SH-SY5Y (cell line): ENCODE measurements at regions not wholly inside any gene's neighbourhood (a gene's known extent, or its start where the extent isn't known, plus 50 kb on each side); places are given as distances from the start of the nearest gene placed in this dataset.

ENCODE experiments used
- GATA2 ChIP-seq: IDR thresholded peaks from 2 replicates; pipeline ENCODE4 v1.6.1; 2011; ENCODE audit warnings: mild to moderate bottlenecking, low read depth, low read length
- GATA3 ChIP-seq: IDR thresholded peaks from 2 replicates; pipeline ENCODE4 v1.6.1; 2011; ENCODE audit warnings: low read depth, mild to moderate bottlenecking, low read length, moderate library complexity

DNA sequence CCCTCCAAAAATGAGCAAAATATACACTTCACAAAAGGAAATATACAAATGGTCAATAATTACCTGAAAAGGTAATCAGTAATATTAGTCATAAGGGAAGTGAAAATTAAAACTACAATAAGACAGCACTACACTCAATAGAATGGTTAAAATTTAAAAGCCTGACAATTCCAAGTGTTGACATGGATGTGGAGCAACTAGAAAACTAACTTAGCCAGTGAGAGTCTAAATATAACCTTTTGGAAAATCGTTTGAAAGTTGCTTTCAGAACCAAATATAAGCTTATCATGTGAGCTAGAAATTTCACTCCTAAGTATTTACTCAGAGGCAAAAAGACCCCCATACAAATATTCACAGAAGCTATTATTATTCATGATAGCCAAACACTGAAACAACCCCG, 105.1 kb upstream of the MVB12B start:
- TF ChIP-seq GATA3 (no peak), GATA2 (no peak)
